HL-60 (cell line): ENCODE measurements at regions not wholly inside any gene's neighbourhood (a gene's known extent, or its start where the extent isn't known, plus 50 kb on each side); places are given as distances from the start of the nearest gene placed in this dataset.

Experiments
- CTCF ChIP-seq: IDR thresholded peaks from one replicate; pipeline ENCODE4 v1.5.1; 2011; ENCODE audit warnings: low read length, control low read depth, inconsistent platforms; ENCODE audit not compliant: insufficient read depth
- POLR2AphosphoS5 ChIP-seq: IDR thresholded peaks from 2 replicates; pipeline ENCODE4 v1.6.1; 2012; ENCODE audit warnings: low read depth
- REST ChIP-seq: IDR thresholded peaks from 2 replicates; pipeline ENCODE4 v1.6.1; 2012; ENCODE audit warnings: low read depth; ENCODE audit not compliant: insufficient replicate concordance

GRCh38 chr3:101120039-101120438, 126.8 kb upstream of the ABI3BP start:
- TF ChIP-seq CTCF (no peak), POLR2AphosphoS5 (no peak), REST (no peak)
